GM12873 (cell line): ENCODE measurements at regions not wholly inside any gene's neighbourhood (a gene's known extent, or its start where the extent isn't known, plus 50 kb on each side); places are given as distances from the start of the nearest gene placed in this dataset.

ENCODE experiments used
- TF ChIP-seq, protein P1 (sequence below): IDR thresholded peaks from 2 replicates; pipeline ENCODE4 v1.5.1; 2012; ENCODE audit warnings: low read depth, mild to moderate bottlenecking, moderate library complexity, low read length, control low read depth; ENCODE audit not compliant: insufficient read depth; ENCODE audit errors: missing control alignments

DNA sequence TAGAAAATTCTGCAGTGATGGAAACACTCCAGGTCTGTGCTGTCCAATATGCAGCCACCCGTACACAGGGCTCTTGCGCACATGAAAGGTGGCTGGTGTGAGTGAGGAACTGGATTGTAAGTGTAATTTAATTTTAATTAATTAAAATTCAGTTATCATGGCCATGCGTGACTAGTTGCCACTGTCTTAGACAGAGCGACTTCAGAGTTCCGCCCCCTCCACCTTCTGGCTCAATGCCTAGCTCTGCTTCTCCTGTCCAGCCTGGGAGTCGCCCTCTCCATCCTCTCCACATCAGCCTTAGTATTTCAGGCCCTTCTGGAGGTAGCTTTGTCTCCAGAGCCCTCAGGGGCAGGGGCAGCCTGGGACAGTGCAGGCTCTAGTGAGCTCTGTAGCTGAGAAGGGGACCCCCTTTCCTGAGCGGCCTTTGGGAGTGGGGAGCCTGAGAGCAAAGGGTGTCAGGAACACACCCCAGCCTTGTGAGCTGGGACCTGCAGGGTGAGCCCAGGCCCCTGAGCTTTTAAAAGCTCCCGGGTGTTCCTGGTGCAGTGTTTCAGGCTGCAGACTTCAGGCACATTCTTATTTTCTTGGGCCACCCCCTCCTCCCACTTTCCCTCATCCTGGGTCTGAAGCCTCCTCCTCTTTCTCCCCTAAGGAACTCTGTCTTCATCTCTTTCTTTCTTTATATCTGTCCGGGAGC lies 99.4 kb downstream of the IRF8 start:
- TF ChIP-seq, protein P1, sequence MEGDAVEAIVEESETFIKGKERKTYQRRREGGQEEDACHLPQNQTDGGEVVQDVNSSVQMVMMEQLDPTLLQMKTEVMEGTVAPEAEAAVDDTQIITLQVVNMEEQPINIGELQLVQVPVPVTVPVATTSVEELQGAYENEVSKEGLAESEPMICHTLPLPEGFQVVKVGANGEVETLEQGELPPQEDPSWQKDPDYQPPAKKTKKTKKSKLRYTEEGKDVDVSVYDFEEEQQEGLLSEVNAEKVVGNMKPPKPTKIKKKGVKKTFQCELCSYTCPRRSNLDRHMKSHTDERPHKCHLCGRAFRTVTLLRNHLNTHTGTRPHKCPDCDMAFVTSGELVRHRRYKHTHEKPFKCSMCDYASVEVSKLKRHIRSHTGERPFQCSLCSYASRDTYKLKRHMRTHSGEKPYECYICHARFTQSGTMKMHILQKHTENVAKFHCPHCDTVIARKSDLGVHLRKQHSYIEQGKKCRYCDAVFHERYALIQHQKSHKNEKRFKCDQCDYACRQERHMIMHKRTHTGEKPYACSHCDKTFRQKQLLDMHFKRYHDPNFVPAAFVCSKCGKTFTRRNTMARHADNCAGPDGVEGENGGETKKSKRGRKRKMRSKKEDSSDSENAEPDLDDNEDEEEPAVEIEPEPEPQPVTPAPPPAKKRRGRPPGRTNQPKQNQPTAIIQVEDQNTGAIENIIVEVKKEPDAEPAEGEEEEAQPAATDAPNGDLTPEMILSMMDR, result no peak

DNA sequence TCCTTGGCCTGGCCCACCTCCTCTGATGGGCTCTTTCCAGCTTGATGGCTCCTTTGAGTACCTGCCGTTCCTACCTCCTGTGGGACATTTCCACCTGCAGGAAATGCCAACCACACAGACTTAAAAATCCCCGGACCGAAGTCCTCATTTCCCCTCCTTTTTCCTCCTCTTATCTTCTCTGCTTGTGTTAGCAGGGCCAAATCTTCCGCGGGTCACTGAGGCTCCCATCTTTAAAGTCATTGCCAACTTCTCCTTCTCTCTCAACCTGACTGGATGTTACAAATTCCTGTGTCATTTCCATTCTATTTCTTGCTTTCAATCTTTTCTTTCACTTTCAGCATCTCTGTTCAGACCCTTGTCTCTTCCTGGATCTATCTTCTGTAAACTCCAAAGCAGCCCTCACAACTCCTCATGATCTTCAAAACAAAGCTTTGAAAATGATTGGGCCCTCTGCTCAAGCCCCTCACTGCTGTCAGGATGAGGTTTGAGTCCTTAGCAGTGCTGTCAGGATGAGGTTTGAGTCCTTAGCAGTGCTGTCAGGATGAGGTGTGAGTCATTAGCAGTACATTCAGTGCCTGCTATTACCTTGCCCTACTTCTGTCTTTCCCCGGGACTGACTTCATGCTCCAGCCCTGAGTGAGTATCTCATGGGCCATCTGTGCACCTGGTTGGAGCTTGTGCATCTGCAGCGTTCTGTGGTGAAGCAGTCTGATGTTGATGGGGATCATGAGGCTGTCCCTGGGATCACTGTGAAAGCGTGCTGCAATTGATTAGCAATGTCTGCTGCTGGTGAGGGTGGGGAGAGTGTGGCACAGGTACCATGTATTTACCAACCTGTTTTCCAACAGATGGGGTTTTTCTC lies 100.1 kb downstream of the IRF8 start:
- TF ChIP-seq, protein P1, result no peak

DNA sequence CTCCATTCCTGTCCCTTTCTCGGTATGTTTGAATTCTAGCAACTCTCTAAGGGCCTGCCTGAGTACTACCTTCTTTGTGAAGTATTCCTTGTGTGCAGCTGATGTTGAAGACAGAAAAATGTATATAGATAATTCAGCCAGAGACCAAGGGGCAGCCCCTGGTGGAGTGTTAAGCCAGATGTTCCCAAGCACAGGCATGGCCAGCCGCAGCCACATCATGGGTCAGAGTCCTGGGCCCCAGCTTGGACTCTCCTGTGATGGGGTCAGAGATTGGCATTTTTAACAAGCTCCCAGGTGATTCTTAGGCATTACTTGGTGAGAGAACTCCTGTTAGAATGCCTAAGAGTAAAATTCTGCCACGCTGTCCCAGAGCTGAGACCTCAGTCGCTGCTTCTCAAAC lies 100.8 kb downstream of the IRF8 start:
- TF ChIP-seq, protein P1, result no peak

DNA sequence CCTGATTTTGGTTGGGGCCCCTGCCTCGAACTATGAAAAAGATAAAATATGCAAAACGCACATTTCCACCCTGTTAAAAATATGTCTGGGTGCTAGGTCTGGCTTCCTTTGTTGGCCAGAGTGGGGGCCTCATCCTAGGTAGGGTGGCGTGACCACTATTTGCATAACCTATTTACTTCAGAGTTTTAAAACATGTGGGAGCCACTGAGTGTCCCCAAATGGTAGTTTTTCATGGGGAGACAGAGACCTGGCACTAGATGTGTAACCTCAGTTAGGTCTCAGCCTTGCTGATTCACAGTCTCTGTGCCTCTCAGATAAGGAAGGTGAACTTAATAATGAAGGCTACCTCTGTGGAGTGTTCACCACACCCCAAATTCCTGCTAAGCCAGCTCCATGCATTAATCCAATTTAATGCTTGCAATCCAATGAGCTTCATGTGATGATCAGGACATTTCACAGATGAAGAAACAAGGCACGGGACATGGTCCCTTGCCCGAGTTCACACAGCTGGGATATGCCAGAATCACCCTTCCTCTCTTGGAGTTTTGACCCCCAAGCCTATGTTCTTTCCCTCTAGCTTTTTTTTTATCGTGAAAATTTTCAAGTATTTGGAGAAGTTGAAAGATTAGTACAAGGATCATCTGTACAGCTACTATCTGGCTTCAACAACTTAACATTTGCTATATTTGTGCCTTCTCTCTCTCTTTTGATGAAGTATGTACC lies 103.4 kb downstream of the IRF8 start:
- TF ChIP-seq, protein P1, result no peak

DNA sequence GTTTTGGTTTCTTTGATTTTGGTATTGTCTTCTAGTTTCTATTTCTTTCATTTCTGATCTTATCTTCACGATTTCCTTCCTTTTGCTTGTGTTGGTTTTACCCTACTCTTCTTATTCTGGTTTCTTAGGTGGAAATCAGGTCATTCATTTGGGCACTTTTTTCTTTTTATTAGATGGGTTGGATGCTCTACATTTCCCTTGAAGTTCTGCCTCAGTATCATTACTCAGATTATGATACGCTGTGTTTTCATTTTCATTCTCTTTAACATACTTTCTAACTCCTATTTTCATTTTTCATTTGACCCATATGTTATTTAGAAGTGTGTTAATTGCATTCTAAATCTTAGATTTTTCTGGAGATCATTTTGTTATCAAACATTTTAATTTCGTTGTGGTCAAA lies 108.6 kb downstream of the IRF8 start:
- TF ChIP-seq, protein P1, result no peak

DNA sequence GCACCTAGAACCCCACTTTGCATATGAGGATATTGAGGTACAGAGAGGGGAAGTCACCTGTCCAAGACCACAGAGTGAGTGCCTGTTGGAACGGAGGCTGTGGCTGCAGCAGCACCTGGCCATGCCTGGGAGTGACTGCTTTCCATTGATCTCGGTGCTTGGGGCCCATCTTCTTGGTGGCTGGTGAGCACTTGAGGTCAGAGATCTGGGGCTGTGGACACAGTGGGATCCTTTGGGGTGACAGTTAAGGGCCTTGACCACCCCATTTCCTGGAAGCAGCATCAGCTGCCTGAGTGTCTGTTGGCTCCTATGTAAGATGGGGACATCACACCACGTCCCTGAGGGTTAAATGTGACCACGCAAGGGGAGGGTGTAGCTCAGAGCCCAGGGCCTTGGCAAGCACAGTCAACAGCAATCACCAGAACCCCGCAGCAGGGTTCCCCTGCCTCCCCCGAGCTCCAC lies 111.7 kb downstream of the IRF8 start:
- TF ChIP-seq, protein P1, result no peak

DNA sequence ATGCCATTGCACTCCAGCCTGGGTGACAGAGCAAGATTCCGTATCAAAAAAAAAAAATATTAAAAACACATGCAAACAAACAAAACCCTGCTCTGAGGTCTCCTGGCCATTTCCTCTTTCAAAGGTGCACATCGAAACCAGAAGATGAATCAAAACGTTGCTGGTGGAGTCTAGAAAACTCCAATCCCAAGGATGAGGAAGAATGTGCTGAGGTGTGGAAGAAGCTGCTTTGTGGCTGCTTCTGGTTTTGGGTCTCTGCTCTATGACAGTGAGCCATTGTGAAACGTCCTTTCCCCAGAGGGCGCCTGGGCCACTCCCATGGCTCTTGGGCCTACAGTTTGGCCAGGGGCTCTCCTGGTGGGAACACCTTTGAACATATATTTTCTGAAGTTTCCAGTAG lies 112.6 kb downstream of the IRF8 start:
- TF ChIP-seq, protein P1, result no peak
